Cardiac muscle cell (in vitro differentiated cells and primary cell): ENCODE measurements at regions not wholly inside any gene's neighbourhood (a gene's known extent, or its start where the extent isn't known, plus 50 kb on each side); places are given as distances from the start of the nearest gene placed in this dataset.
A peak's percentile ranks its signal among the peaks of the same experiment; 100 is the strongest.

Experiments
- DNase-seq, 2 donors: peaks; one replicate each; pipeline versions ENCODE4 v3.0.0 to v3.0.0-alpha.2; 2010 to 2017; ENCODE audit warnings: low read depth in 1 of 2, low spot score in 1 of 2
- H3K27ac ChIP-seq: fragments of 200-600 bp; sonication (generic); 2 replicates; pipeline ENCODE4 v1.5.1; 2016
- H3K27me3 ChIP-seq: fragments of 200-600 bp; sonication (generic); 2 replicates; pipeline ENCODE4 v1.6.0; 2016; ENCODE audit warnings: control low read depth
- H3K36me3 ChIP-seq: fragments of 200-600 bp; sonication (generic); 2 replicates; pipeline ENCODE4 v1.5.1; 2016; ENCODE audit warnings: control low read depth
- H3K4me1 ChIP-seq: fragments of 200-600 bp; sonication (generic); 2 replicates; pipeline ENCODE4 v1.8.1; 2017; ENCODE audit warnings: low read depth, mild to moderate bottlenecking, mixed run types
- H3K4me3 ChIP-seq: fragments of 200-600 bp; sonication (generic); 2 replicates; pipeline ENCODE4 v1.5.1; 2016; ENCODE audit warnings: mild to moderate bottlenecking
- H3K9me3 ChIP-seq: fragments of 200-600 bp; sonication (generic); 2 replicates; pipeline ENCODE4 v1.5.1; 2017; ENCODE audit warnings: low read depth, mild to moderate bottlenecking, control low read depth
- TF ChIP-seq, protein P1 (sequence below): IDR thresholded peaks from 2 replicates; pipeline ENCODE4 v1.5.1; 2012; ENCODE audit warnings: low read depth, mild to moderate bottlenecking, low read length

DNA sequence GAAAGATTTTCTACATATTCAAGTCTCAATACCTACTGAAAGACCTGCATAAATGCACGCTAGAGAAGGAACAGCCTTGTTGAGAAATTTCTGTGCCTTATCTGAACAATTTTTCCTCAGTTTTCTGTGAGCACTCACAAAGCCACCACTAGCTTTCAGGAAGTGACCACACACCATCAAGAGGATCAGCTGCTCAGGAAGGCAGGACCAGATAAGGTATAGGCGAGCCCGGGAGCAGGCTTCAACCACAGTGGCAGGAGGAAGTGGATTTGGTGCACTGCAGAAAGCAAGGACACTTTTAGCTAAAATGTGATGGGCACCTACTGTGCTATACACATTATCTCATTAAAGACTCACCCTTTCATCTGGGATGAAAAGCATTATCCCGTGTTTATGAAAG, 220.8 kb downstream of the RAB38 start:
- H3K4me3 ChIP-seq, result no peak overlapping the region
- TF ChIP-seq, protein P1, sequence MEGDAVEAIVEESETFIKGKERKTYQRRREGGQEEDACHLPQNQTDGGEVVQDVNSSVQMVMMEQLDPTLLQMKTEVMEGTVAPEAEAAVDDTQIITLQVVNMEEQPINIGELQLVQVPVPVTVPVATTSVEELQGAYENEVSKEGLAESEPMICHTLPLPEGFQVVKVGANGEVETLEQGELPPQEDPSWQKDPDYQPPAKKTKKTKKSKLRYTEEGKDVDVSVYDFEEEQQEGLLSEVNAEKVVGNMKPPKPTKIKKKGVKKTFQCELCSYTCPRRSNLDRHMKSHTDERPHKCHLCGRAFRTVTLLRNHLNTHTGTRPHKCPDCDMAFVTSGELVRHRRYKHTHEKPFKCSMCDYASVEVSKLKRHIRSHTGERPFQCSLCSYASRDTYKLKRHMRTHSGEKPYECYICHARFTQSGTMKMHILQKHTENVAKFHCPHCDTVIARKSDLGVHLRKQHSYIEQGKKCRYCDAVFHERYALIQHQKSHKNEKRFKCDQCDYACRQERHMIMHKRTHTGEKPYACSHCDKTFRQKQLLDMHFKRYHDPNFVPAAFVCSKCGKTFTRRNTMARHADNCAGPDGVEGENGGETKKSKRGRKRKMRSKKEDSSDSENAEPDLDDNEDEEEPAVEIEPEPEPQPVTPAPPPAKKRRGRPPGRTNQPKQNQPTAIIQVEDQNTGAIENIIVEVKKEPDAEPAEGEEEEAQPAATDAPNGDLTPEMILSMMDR, result no peak
- H3K27me3 ChIP-seq, result no peaks in the 10 kb centered on the region
- H3K36me3 ChIP-seq, result no peaks in the 10 kb centered on the region
- no peaks in the 10 kb centered on the region for H3K9me3 ChIP-seq
- no peaks in the 10 kb centered on the region for H3K4me1 ChIP-seq
- no peak for DNase-seq
- no peak overlapping the region for H3K27ac ChIP-seq

DNA sequence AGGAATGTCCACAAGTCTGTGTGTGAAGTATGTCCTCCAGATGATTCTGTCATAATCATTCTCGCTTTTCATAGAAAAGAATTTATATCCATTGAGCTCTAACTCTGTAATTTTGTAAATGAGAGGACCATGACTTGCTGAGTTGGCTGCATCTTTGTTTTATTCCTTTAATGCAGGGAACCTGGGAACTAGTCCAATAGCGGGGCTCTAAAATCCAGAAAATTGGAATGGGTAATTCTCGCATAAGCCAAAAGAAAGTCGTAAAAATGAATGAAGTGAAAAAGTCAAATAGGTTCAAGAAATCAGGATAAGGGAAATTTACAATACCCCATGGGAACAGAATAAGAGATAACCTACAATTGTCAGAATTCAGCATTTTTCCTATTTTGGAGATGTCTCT, 232.5 kb downstream of the RAB38 start:
- Histone ChIP-seq H3K4me1 (no peaks in the 10 kb centered on the region), H3K27me3 (no peaks in the 10 kb centered on the region), H3K4me3 (no peak overlapping the region), H3K27ac (no peak overlapping the region), H3K36me3 (no peaks in the 10 kb centered on the region), H3K9me3 (no peaks in the 10 kb centered on the region)
- no peak for DNase-seq
- TF ChIP-seq, protein P1, result no peak

DNA sequence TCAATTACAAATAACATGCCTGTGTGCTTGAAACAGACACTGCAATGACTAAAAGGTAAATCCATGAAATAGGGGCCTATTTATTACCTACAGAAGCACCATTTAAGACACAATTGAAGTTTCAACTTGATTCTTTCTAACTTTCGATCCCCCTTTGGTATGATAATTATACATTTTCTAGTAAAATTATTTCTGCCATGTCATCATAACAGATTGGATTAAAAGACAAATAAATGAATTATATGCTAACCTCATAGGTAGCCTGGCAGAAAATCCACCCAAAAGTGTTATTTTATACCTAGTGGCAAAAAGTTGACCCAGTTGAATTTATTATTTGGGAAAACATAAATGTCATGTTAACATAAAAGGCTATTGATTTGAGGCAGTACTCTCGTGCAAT, 241.1 kb downstream of the RAB38 start:
- TF ChIP-seq, protein P1, result no peak
- Histone ChIP-seq H3K27ac (no peak overlapping the region), H3K9me3 (no peaks in the 10 kb centered on the region), H3K36me3 (no peaks in the 10 kb centered on the region), H3K4me3 (no peak overlapping the region), H3K4me1 (no peaks in the 10 kb centered on the region), H3K27me3 (no peaks in the 10 kb centered on the region)
- DNase-seq, result no peak

DNA sequence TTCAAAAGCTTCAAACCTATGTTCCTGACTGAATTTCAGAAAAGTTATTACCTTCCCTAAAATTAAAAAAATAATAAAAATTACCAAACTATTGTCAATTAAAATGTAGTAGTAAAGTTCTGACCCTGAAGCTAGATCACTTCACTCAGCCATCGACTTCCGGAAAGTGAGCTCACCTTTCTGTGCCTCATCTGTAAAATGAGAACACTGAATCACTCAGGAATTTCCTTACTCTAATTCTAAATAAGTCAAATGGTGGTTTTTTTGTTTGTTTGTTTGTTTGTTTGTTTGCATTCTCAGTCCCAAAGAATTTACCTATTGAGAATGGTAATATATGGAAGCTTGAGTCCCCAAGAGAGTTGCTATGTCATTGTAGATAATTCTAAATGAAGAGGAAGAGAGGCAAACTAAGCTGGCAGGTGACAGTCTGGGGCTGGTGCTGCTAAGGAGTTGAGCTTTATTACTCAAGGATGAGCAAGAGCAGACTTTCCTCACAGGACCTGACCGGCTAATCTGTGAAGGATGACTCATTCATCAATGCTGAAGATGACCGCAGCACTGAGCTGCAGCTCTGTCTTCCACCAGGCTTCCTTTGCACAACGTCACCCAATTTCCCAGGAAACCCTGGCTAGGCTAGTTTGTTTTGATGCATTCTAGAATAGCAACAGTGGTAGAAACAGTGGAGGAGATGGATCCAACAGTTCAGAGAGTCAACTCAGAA, 248.8 kb downstream of the RAB38 start:
- H3K4me1 ChIP-seq, result no peaks in the 10 kb centered on the region
- H3K27me3 ChIP-seq, result no peaks in the 10 kb centered on the region
- no peaks in the 10 kb centered on the region for H3K36me3 ChIP-seq
- H3K9me3 ChIP-seq, result no peaks in the 10 kb centered on the region
- peak in 1 of 2 donors; percentile 62 for DNase-seq
- H3K27ac ChIP-seq, result no peak overlapping the region
- TF ChIP-seq, protein P1, result no peak
- H3K4me3 ChIP-seq, result no peak overlapping the region

DNA sequence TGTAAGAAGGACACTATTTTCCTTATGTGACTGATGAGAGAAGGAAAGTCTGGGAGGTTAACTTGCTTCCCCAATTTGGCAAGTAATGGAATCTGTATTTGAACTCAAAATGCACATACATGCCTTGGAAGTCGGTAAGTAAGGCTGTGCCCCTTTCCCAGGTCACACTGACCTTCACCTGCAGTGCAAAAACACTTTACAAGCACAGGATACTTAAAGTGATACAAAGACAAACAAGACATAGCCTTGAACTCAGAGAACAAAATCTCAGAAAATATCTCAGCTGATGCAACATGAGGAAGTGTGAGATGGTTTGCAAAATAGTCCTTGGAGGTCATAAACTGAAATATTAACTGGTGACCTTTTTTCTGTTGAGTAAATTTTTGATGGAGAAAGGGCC, 251.1 kb downstream of the RAB38 start:
- Histone ChIP-seq H3K4me3 (no peak overlapping the region), H3K4me1 (no peaks in the 10 kb centered on the region), H3K9me3 (no peaks in the 10 kb centered on the region), H3K36me3 (no peaks in the 10 kb centered on the region), H3K27ac (no peak overlapping the region), H3K27me3 (no peaks in the 10 kb centered on the region)
- DNase-seq, result no peak
- TF ChIP-seq, protein P1, result no peak

DNA sequence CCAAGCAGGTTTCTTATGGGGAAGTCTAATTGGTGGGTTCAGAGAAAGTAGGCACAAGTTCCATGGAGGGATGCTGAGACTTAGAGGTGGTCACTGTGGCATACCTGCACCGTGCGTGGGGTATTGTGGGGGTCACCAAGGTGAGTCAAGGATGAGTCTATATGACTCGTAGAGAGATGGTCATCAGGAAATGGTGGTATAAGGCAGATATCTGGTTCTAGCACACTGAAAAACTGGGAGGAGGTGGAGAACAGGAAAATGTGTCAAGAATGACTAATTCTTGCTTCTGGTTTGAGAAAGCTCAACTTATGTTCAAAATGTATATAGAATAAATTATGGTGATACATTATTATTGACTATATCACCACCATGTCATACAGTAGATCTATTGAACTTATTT, 258.1 kb downstream of the RAB38 start:
- DNase-seq, result no peak
- Histone ChIP-seq H3K4me3 (no peak overlapping the region), H3K9me3 (no peaks in the 10 kb centered on the region), H3K27ac (no peak overlapping the region), H3K36me3 (no peaks in the 10 kb centered on the region), H3K27me3 (no peaks in the 10 kb centered on the region), H3K4me1 (no peaks in the 10 kb centered on the region)
- TF ChIP-seq, protein P1, result no peak
